NCI-H446 treated with DMSO at 0.1 percent for 48 hours (cell line): ENCODE measurements at regions not wholly inside any gene's neighbourhood (a gene's known extent, or its start where the extent isn't known, plus 50 kb on each side); places are given as distances from the start of the nearest gene placed in this dataset.

ENCODE experiments used
- DNase-seq: peaks from one replicate; lab custom pipeline; 2025; lab: John Stamatoyannopoulos, UW

DNA sequence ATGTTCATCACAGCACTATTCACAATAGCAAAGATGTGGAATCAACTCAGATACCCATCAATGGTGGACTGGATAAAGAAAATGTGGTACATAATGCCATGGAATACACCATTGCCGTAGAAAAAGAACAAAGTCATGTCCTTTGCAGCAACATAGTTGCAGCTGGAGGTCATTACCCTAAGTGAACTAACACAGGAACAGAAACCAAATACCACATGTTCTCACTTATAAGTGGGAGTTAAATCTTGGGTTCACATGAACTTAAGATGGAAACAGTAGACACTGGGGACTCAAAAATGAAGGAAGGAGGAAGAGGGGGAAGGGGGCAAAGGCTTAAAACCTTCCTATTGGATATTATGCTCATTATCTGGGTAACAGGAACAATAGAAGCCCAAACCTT, 228.1 kb upstream of the RAB6C start:
- no peak for DNase-seq

DNA sequence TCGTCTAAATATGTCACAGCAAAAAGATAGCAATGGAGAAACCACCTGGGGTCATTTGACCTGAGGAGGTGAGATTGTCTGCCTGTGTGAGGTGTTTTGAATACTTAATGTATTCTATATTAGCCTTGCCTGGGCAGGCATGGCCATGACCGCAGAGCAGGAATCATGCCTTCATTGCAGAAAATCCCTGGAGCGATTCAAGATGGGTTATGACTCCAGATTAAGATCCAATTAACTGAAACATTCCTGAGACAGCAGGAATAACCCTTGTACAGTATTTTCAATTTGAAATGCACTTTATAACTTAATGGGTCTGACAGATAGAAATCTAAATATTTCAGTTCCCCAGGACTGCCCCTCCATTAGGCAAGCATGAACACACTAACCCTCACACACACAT, 227.3 kb upstream of the RAB6C start:
- DNase-seq = no peak

DNA sequence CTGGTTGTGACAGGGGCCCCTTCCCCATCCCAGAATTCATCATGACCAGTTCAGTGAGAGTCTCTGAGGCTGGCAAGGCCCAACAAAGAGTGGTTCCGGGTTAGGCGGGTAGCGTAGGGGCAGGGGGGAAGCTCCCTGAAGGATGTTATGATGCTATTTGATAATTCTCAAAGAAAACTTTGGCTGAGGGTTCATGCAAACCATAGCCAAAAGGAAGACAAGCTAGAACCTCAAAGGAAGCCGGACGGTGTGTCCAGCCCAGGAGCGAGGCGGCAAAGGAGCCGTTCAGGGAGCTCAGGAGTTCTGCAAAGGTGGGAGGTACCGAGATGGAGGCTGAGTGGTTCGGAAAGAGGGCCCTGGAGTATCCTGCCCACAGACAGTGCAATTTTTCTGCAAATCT, 226.8 kb upstream of the RAB6C start:
- no peak for DNase-seq

DNA sequence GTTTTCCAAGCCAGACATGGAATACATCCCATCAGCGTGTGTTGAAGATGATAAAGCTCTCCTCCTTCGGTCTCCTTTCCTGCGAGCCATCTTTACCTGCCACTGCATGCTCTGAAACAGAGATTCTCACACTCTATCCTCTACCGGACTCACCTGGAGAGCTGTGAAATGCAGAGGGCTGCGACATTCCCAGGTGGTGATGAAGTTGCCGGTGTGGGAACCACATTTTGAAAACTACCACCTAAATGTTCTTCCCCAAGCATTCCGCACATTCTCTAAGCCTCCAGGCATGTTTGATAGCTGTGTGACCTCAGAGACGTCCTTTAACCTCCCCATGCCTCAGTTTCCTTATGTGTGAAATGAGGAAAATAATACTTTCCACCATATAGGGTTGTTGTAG, 226.2 kb upstream of the RAB6C start:
- no peak for DNase-seq

DNA sequence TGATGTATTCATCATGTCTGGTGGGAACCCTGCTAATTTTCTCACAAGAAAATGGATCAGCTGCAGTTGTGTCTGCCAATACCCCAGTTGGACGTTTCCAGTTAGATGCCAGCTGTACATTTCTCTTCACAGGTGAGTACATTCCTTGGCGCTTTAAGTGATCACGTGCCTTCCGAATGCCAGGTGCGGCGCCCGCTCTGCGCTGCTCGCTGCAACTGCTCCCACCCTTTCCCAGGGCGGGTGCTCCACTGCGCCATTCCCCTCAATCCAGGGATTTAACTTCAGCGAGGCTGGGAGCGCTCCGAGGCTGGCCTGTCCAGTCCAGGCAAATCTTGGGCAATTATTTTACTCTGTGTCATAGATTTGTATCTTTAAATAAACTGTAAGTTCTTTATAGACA, 225.0 kb upstream of the RAB6C start:
- DNase-seq = no peak

DNA sequence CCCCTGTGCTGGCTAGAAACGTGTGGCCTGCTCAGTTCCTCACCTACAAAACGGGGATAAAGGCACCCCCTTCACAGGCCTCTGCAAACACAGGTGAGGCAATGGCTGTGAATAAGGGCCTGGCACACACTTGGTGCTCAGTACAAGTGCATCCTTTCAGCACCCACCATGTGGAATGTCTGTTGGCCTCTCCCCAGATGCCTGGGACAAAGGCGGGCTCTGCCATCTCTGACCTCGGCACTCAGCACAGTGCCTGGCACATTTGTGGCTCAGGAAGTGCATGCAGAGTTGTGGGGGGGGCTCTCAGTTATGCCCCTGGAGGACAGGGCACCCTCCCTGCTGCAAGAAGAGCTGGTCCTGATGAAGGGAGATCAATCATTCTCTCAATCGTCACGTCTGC, 224.6 kb upstream of the RAB6C start:
- DNase-seq = no peak

DNA sequence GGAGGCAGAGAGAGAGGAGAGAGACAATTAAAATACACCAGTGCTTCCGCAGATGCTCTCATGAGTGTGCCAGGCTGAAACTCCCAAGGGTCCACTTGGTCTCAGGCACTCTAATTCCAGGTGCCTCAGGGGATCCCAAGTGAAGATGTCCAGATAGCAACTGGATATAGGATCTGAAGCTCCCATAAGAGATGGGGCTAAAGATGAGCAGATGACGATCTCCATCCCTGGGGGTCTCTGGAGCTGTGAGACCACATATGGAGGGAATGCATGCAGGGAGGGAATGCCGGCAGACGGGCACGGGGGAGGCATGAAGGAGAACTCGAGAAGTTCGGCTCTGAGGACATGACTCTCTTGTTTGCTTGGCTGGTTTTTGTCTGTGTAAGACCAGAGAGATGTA, 223.7 kb upstream of the RAB6C start:
- DNase-seq = no peak

DNA sequence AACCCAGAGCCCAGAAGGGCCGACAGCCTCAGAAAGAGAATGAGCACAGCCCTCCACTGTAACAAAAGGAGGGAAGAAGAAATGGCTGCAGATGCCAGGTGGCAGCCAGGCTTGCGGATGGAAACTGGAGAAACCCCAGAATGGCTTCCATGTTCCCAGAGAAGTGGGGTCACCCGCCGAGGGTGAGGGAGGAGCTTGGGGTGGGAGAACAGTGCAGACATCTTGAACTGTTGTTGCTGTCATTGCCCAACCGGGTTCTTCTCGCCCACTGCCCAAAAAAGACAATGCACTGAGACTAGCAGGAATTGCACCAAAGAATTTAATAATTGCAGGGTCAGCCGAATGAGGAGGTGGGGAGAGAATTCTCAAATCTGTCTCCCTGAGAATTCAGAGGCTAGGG, 223.2 kb upstream of the RAB6C start:
- DNase-seq = no peak

DNA sequence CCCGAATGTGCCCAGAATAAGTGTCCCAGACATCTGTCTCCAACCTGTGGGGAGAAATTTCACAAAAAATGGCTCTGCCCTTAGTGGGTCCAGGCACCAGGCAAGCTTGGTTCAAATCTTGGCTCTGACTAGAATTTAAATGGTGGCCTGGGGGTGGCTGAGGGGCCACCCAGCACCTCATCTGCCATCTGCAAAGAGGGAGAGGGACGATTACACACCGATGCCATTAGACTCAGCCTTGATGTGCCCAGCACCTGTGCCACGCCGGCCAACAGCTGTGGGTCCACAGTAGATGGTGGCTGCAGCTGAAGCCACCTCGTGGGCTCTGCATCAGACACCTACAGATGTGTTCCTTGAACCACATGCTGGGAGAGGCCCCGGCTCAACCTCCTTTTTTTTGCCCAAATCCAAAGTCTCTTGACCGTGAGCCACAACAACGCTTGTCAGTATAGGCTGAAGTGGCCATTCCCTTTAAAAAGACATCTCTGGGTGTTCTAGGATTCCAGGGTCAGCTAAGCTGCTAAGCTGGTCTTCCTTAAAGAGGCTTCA, 222.0 kb upstream of the RAB6C start:
- no peak for DNase-seq

DNA sequence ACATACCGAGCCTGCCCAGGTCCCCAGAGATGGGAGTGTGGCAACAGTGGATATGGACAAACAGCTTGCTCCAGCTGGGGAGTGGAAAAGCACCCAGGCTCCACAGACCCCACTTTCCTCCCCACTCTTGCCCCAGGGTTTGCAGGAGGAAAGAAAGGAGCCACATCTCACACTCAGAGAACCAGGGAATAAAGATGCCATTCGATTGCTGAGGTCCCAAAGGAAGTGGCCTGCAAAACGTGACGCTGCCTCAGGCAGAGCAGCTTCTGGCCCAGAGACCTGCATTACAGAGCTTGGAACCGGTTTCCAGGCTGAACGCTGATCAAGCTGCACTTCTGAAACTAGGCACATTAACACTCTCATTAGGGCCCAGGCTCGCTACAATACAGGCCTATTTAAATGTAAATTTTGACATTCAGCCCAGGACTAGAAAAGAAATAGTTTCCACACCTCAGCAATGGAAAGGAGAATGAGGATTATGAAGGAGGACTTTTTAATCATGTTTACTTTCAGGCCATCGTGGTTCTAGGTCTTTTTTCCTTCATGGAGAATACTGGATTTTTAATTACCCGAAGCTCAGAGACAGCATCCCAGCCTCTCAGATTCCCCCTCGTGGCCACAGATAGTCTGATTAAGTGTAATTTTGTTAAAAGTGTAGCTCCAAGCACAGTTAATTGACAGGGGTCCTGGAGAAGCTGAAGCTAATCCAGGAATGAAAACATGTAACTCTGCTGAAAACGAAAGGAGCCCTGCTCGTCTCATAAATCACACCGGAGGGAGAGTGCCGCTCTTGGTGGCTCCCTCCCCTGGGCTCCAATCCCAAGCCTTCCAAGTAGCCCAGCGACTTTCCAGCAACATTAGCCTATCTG, 221.3 kb upstream of the RAB6C start:
- no peak for DNase-seq

DNA sequence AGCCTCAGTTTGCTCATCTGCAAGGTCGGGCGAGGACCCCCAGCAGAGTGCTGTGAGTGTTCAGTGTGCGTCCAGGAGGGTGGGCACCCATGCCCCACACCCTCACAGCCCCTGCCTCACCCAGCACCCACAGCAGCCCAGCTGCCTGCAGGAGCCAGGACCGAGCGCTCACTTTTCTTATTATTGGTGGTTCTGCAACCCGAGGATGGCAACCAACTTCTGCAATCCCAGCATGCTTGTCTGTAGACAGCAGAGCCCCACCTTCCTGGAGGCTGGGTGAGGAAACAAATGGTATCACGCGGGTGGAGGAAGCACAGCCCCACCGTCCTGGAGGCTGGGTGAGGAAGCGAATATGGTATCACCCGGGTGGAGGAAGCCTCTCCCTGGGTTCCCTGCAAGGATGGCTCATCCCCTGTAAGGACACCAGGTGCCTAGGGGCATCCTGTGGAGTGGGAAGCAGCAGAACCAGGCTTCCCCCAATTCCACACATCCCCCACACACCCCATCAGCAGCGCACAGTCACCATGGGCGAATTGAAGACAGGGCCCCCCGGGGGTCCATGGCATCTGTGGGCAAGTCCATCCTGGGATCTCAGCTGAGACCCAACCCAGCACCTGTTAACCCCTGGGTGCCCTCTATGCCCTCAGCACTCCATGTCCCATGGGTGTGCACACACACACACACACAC, 220.5 kb upstream of the RAB6C start:
- no peak for DNase-seq

DNA sequence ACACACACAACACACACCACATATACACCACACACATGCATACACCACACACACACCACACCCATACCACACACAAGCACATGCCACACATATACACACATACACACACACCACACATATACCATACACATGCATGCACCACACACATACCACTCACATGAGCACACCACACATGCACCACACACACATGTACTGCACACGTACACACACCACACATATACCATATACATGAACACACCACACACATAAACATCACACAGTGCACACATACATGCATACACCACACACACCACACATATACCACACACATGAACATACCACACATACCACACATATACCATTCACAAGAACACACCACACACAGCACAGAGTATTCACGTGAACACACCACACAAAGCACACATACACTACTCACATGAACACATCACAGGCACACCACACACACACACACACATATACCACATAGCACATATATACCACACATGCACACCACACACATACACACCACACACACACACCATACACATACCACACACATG, 219.9 kb upstream of the RAB6C start:
- DNase-seq = no peak

DNA sequence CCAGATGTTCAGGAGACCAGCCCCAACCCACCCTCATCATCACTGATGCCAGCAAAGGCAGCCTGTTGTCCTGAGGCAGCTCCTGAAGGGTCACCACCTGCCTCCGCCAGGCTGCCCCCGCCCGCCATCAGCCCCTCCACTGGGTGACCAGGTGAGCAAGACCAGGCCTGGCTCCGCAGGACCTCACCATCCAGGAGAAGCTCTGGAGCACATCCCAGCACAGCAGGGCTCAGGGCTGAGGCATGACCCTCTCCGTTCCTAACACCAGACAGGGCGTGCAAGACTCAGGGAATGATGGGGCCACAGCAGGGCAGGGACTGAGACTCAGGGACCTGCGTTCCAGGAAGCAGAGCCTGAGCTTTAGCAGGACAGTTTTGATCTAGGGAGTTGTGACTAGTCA, 218.8 kb upstream of the RAB6C start:
- DNase-seq = no peak

DNA sequence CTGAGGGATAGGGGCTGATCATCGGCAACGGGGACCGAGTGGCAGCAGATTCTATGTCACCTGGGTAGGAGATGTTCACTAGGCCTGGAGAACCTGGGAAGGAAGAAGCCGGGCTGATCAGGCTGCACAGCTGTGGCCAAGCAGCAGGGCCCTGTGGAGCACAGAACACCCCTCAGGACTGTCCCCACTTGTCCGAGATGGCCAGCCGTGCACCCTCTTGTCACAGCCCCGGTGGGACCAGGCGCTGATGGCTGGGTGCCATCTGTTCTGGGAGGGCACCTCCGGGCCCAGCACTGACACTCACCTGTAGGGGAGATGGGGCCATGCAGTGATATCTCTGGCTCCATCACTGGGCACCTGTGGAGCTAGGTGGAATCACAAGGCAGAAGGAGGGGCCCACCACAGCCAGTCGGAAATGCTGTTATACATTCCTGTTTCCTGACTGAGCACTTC, 217.9 kb upstream of the RAB6C start:
- no peak for DNase-seq

DNA sequence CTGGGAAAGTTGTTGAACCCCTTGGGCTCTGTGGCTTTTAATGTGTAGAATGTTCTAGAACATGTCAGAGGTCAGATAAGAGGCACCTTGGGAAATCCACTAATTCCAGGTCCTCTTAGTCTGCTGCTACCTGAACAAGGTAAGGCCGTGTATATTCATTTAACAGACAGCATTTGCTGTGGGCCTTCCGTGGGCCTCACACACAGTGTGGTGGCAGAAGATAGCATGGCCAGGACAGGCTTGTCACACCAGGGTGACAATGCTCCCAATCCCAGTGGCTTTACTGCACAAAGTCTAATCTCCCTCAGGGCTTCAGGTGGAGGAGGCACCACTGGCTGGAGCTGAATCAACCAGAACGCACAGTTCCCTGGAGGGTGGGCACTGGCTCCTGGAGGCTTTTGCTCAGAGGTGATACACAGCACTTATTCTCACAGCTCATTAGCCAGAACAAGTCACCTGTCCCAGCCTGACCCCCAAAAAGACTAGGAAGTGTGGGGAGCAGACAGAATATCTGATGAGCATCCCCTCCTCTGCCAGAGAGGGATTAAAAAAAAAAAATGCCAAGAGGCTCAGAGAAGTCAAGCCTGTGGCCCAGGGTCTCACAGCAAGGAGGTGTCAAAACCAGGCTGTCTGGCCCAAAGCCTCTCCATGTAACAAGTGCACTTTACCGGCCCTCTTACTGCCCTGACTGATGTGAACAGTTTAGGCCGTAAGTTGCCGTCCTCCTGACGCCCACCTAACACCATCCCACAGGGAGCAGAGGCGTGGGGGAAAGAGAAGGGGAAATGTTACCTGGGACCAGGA, 216.9 kb upstream of the RAB6C start:
- no peak for DNase-seq

DNA sequence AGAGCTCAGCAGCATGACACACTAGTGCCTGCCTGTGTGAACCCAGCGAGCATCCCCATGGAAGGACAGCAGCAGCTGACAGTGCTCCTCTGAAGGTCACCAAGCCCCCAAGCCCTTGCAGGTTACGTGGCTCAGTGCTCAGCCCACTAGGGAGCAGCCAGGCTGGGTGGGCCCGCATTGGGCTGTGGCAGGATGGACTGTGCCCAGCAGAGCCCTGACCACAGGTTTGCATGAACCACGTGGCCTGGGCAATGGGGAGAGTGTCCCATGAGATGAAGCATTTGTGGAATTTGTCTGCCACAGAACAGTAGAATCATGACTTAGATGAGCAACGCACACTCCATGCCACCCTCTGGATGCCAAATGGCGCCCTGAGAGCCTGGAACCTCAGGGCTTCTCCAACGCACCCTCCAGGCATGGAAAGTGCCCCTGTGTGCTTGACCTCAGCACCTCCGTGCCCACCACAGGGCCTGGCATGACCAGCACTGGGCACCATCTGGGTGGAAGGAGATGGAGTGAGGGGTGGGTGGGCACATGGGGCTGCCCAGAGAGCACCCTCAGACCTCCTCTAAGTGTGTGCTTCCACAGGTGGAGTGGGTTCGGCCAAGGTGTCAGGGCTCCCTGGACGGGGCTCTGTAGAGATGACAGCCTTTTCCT, 216.1 kb upstream of the RAB6C start:
- DNase-seq = no peak

DNA sequence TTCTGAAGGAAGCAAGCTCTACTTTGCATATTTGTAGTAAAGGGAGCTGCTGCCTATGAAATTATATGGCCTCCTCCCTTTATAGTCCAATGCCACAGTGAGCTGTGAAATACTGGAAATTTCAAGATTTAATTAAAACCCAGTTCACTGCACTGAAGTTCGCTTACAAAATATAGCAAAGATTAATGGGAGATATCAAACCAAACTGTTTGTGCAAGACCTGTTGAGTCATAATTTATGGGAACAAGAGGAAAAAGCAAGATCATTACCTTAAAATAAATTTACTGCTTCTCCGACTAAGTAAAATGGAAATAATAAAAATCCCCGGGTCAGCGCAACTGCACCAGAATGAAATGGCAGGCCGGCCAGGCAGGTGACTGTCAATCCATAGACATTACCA, 215.5 kb upstream of the RAB6C start:
- DNase-seq = no peak

DNA sequence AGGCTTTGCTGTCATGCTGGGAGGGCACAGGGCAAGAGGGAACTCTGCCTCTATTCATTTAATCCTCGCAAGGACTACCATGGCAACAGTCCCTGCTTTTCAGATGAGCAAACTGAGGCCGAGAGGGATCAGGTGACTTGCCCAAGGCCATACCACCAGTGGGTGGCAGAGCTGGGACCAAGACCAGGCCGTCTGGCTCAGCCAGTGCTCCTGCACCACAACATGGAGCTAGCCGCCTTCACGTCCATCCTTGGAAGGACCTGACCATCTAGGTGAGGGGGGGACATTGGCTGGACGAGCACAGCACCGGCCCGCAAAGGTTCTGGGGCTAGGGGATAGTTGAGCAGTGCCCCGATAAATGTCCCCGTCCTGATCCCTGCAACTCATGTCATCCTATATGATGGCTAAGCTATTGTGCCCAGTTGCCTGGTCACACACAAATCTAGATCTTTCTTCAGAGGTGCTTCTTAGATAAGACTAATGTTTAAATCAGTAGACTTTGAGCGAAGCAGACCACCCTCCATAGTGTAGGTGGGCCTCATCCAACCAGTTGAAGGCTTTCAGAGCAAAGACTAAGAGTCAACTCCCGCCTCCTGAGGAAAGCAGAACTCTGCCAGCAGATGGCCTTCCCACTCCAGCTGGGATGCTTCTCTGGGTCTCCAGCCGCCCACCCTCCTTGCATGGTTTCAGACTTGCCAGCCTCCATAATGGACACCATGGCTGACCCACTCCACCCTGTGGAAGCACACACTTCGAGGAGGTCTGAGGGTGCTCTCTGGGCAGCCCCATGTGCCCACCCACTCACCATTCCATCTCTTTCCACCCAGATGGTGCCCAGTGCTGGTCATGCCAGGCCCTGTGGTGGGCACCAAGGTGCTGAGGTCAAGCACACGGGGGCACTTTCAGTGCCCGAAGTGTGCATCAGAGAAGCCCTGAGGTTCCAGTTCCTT, 214.8 kb upstream of the RAB6C start:
- DNase-seq = no peak

DNA sequence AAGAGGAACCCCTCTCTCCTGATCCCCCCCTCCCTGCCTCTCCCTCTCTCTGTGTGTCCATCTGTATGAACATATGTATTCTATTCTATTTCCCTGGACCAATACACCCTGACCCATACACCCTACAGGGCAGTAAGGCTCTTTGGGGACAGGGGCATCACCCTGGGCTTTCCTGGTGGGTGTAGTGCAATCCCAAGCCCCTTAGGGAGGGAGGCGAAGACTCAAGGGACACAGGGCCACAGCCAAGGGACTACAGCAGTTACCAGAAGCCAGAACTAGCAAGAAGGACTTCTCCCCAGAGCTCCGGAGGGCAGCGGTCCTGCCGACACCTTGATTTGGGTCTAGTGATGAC, 214.2 kb upstream of the RAB6C start:
- no peak for DNase-seq

DNA sequence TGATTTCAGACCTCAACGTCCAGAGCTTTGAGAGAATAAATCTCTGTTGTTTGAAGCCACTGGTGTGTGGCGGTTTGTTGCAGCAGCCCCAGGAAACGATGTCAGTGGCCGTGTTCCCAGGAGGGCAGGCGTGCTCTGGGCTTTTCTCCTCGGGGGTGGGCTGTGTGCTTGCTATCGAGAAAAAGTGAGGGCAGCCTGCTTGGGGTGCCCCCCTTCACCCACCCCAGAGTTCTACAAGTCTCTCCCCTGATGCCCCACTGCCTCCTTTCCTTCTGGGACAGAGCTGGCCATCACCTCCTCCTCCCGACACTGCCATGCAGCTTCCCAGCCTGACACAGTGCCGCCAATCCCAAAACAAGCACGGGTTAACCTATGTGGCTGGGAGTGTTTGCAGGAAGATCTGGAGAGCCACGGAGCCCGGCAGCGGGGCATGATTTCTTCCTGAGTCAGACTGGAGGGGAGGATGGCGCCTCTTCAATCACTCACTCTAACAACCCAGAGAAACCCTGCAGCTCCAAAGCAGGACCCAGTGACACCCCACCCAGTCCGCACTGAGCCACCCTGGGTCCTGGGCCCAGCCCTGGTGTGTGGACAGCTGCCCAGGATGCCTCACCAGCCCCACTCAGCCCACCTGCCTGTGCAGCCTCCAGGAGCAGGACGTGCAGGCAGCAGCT, 213.7 kb upstream of the RAB6C start:
- no peak for DNase-seq
